GM18909 (cell line): ENCODE measurements at regions not wholly inside any gene's neighbourhood (a gene's known extent, or its start where the extent isn't known, plus 50 kb on each side); places are given as distances from the start of the nearest gene placed in this dataset.
"Not testable (repeated sequence)": the region's sequence is repeated elsewhere in the genome, so short reads cannot be mapped to it uniquely, and the experiment has no call there.

ENCODE experiments used
- ATAC-seq: cut with Tn5 transposase; IDR thresholded peaks from one replicate; pipeline ENCODE4 v1.9.1; 2021; ENCODE audit warnings: mild to moderate bottlenecking; ENCODE audit not compliant: unreplicated experiment, poor library complexity

DNA sequence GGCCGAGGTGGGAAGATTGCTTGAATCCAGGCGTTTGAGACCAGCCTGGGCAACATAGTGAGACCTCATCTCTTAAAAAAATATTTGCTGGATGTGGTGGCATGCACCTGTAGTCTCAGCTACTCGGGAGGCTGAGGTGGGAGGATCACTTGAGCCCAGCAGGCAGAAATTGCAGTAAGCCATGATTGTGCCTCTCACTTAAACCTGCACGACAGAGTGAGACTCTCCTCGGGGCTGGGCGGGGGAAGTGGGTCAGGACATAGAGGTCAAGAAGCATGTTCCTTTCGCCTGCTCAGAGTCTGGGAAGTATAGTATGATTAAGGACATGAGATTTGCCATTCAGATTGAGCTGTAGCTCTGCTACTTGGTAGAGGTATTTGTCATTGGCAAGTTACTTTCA, 52.3 kb downstream of the SEPTIN7 start:
- ATAC-seq: not testable (repeated sequence)

DNA sequence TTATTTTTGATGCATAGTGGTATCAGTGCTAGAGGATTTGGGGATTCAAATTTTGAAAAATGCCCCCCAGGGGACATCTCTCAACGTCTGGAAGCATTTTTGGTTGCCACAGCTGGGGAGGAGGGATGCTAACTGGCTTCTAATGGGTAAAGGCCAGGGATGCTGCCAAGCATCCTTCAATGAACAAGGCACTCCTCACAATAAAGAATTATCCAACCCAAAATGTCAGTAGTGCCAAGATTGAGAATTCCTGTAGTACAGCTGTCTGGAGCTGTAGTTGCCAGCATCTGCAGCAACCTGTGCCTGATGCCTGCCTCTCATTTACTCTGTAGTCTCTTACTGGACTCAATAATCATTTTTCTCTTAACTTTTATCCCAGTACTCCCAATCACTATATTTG, 53.5 kb downstream of the SEPTIN7 start:
- no peak for ATAC-seq

DNA sequence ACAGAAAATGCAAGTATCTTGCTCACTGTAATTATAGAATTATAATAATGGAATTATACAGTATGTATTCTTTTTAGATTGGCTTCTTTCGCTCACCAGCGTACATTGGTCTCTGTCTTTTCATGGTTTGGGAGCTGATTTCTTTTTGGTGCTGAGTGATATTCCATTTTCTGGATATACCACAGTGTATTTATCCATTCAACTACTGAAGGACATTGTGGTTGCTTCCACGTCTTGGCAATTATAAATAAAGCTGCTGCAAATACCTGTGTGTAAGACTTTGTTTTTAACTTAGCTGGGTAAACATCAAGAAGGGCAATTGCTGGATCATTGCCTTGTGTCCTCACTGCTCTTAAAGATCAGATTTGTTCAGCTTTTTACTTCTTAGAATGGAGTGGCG, 55.3 kb downstream of the SEPTIN7 start:
- no peak for ATAC-seq

DNA sequence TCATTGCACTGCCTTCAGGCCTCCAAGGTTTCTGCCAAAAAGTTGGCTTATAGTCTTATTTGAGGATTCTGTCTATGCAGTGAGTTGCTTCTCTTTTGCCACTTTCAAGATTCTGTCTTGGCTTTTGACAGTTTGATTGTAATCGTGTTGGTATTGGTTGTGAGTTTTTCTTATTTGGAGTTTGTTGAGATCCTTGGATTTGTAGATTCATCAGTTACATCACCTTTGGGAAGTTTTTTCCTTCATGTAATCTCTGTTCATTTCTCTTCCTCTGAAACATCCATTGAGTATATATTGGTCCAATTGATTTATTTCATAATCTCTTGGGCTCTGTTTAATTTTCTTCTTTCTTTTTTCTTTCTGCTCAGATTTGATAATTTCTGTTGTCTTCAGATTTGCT, 59.8 kb downstream of the SEPTIN7 start:
- no peak for ATAC-seq

DNA sequence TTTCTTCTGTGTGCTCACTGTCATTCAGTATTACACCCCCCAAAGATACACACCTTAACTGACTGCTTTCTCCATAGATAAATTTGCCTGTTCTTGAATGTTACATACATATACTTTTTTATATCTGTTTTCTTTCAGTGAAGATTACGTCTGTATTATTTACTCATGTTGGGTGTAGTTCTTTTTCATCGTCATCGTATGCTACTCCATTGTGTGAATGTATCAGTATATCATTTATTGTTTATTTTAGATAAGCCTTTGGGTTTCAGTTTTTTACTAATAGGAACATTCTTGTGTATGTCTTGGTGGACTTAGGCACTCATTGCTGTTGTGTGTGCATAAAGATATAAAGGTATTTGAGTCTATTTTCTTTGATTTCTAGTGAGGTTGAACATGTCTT, 64.4 kb downstream of the SEPTIN7 start:
- no peak for ATAC-seq

DNA sequence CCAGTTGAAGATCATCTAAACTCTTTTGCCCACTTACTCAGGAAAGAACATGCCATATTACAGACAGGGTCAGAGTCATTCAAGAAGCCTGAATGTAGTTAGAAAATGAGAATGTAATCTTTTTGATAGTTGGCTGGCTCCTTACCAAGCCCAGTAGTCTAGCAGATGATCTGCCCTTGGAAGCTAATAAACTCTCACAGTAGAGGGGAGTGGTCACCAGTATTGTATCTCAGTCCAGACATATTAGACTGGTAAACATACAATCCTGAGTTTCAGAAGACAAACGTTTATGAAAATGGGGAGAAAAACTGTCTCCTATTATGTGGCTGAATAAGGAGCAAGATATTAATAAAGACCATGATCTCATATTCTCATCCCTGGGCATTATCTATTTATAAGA, 65.3 kb downstream of the SEPTIN7 start:
- no peak for ATAC-seq

DNA sequence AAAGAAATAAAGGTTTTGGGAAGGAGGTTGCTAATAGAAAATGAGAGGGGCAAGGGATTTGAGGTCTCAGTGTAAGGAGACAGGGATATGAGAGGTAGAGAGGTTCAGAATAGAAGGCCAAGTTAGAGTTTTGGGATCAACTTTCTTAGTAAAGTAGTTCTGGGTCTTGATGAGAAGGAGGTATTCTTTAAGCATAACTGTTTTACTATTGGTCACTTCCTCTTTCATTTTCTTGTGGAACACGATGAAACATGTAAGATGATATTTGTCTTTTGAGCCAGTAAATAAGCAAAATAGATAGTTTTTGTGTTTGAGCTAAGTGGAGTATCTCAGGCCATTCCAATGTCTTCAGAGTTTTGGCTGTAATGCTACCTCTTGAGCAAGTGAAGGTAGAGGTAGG, 68.3 kb downstream of the SEPTIN7 start:
- ATAC-seq: not testable (repeated sequence)

DNA sequence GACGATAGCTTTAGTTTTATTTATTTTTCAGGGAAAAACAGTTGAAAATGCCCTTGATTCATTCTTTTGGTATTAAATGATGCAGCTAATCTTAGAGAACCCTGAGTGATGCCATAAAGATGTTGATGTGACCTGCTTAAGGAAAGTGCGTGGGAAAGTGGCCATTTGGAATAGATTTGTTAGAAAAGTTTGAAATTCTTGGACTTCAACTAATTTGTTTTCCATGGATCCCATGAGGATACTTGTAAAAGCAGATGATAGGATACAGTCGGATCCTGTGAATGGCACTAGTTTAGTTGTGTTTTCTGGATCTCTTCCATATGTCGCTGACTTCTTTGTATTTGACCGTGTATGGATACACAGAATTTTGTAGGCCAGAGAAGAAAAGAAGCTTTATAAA, 69.0 kb downstream of the SEPTIN7 start:
- no peak for ATAC-seq

DNA sequence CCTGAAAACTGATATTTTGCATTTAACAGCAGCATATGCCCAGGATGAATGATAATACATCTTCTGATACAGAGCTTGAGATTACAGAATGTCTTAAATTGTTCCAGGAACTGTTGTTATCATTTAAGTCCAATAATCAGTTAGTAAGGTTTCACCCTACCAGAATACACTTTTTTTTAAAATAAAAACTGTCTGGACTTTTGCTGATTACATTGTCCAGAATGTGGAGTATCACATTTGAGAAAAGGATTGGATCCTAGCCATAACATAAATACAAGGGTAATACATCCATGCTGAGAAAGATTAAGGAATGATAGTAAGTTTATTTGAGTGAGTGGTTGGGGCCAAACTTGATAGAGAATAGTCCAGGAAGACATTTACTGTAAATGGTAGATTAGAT, 71.0 kb downstream of the SEPTIN7 start:
- no peak for ATAC-seq

DNA sequence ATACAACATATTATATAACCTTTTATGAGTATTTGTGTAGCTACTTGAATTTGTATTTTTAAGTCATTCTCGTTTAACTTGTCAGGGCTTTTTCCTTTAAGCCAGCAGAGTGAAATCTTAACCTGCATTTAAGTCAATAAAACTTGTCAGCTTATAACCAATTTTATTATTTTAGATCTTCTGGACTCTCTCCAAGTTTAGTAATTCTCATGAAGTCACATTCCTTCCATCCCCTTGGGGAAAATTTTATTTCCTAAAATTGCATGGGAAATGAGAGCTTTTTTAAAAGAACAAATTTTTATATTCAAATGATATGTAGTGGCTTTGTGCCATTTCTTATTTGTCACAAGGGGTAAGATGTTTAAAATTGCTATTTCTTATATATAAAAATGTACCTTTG, 74.0 kb downstream of the SEPTIN7 start:
- no peak for ATAC-seq

DNA sequence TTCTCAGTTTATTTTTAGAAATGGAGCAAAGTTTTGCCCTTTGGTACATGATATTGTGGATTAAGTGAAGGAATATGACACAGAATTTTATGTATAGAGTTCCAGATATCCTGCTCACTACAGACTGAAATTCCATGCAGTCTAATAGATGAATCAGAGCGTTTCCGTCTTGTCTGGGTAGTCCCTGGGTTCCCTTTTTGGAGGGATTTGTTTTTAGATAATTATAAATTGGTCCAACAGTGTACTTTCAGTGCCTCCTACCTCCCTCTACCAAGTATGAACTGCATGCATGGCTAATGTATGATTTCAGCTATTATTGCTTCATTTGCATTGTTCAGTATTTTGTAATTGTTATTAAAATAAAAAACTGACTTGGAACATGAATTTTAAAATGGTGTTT, 74.4 kb downstream of the SEPTIN7 start:
- no peak for ATAC-seq

DNA sequence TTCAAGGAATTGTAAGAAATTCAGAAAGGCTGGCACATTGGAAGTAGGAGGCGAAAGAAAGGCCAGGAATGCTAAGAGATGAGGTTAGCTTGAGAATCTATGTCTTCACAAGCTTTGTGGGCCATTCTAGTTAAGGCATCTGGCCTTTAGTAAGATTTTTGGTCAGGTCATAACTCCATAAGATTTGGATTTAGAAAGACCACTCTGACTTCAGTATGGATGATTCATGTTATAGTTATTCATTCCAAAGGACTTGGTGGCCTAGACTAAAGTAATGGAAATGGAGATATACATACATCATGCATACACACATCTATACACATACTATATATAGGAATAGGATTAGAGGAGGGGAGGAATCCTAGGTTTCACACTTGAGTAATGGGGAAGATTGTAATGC, 77.5 kb downstream of the SEPTIN7 start:
- no peak for ATAC-seq

DNA sequence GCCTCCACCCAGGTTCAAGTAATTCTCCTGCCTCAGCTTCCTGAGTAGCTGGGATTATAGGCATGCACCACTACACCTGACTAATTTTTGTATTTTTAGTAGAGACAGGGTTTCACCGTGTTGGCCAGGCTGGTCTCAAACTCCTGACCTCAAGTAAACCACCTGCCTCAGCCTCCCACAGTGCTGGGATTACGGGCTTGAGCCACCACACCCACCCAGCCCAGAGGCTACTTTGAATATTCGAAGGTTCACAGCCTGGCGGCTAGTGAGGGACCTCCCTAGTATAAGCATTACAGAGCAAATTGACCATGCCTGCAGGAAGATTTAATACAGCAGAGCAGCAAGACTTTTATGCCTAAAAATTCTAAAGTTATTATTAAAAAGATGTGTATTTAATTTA, 86.6 kb downstream of the SEPTIN7 start:
- ATAC-seq: not testable (repeated sequence)

DNA sequence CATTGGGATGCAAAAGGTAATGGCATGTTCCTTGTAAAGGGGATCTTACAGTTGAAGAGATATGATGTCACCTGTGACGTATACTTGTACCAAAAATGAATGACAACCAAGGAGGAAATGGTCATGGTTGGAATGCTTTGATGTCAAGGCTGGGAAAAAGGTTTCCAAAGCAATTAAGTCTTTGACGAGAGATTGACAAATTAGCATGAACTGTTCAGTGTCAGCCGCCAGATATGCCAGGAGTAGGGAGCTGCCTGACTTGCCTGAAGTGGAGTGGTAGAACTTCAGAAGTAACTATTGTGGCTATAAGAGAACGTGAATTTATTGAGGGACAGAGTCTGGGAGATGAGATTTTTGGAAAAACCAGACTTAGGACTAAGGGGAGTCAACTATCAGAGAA, 88.1 kb downstream of the SEPTIN7 start:
- no peak for ATAC-seq

DNA sequence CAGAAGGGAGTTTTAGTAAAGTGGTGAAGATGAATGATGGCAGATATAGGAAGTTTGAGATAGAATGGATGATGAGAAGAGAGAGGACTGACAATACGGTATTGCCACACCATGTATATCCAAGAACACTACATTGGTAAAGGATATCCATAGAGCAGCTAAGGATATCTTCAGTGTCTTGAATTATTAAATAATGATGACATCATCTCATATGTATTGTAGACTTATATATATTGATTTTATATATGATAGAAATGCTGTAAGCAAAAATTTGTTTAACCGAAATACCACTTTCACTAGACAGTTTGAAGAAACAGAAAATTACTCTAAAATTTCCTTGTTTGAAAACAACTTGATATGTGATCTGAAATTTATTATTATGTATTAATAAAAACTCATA, 89.0 kb downstream of the SEPTIN7 start:
- no peak for ATAC-seq

DNA sequence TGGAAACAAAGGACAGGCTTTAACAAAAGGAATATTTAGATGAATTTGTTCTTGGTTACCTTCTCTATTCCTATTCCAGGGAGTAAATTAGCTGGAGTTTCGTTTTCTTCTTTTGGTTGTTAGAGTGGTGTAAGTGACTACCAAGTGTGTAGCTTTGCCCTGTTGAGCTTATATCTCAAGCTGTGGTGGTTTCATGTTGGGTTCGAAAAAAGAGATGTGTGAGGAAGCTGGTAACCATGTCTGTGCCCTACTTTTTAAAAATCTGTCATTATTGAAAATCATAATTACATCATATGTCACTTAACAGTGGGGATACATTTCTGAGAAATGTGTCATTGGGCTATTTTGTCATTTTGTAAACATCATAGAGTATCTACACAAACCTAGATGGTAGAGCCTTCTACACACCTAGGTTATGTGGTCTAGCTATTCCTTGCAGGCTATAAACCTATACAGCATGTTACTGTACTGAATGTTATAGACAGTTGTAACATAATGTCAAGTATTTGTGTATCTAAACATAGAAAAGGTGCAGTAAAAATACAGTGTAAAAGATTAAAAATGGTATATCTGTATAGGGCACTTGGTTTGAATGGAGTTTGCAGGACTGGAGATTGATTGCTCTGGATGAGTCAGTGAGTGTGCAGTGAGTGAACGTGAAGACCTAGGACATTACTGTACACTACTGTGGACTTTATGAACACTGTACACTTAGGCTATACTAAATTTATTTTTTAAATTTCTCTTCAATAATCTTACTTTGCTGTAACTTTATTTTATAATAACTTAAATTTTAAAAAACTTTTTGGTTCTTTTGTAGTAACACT, 90.4 kb downstream of the SEPTIN7 start:
- no peak for ATAC-seq

DNA sequence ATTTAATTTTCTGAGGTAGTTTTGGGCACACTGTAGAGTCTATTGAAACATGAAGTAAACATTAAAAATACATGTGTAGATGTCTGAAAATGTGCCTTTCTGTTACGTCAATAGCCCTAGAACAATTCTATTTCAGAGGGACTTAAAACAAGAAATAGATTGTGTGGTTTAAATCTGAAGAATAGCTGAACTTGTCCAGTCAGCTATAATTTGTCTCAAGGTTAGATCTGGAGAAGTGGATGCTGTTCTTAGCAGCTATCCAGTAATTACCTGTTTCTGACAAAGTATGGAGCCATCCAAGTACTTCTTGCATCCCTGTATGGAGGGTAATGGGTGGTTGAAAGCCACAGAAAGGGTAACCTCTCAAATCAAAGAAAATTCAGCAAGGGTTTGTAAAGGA, 92.8 kb downstream of the SEPTIN7 start:
- no peak for ATAC-seq

DNA sequence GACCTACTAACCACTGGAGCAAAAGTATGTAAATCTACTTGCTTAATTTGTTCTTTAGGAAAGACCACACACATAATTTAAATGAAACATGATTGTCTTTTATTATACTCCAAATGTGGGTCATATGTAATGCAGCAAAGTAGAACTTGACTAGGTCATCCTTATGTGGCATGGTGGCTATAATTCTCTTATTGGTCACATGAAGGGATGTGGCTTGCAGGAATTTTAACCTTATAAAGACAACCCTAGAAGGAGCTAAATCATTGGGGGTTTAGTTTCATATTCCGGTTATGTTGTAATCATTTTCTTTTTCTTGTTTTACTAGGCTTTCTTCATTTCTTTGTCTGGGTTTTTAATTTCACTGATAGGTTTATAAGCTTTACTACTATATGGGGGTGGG, 93.9 kb downstream of the SEPTIN7 start:
- no peak for ATAC-seq

DNA sequence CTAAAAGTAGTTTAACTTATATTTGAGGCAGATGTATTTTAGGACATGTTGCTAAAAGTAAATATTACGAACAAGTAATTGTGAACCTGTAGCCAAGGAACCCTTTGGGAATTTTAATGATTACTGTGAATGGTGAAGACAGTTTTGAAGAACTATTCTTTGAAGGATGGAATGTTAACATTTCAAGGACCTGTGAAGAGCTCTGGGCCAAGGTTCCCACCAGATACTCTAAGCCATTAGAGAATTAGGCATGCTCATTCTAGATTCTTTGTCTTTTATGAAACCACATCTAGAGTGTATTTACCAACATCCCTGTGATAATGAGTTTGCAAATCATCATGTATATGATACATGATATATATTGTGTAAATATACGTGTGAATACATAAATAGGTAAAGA, 99.8 kb downstream of the SEPTIN7 start:
- ATAC-seq: no peak

DNA sequence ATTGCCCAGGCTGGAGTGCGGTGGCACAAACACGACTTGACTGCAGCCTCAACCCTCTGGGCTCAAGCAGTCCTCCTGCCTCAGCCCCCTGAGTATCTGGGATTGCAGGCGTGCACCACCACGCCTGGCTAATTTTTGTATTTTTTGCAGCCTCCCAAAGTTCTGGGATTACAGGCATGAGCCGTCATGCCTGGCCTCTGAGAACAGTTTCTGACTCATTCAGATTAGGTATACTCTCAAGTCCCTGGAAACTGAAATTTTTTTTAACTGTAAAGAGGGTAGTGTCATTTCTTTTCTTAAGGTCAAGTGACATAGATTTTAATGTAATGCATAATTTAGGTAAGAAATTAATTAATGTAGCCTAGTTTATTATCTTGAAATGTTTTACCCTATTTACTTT, 104.7 kb downstream of the SEPTIN7 start:
- no peak for ATAC-seq

DNA sequence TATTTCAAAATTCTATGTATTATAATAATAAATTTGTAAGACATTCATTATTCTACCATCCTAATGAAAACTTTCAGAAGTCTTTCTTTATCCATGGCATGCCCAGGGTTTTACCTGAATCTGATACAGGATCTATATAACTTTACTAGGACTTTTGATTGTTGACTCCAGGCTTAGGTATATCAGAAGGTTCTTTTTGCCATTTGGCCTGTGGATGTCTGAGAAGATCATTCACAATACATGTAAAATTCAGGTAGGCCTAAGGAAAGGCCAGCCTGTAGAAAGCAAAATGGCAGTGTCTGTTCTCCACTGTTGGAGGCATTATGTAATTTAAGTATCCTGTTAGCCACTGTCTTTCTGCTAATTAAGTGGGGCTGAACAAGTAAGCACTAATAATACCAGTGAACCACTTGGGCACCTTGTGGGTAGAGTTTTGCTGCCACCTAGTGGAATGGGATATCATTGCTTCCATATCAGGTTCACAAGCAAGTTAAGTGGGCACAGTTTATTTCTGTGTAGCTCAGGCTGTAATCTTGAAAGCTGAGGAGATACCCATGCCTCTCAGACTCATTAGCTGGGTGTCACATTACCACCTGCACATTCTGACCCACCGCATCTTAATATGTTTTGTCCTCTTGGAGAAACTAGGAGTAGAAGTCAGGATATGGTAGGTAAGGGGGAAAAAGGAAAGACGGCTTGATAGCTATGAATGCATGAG, 105.5 kb downstream of the SEPTIN7 start:
- peak; percentile 86 for ATAC-seq
